Smooth muscle cell (in vitro differentiated cells): ENCODE measurements at regions not wholly inside any gene's neighbourhood (a gene's known extent, or its start where the extent isn't known, plus 50 kb on each side); places are given as distances from the start of the nearest gene placed in this dataset.
A peak's percentile ranks its signal among the peaks of the same experiment; 100 is the strongest.

ENCODE experiments used
- DNase-seq: peaks from one replicate; lab custom pipeline; 2025; ENCODE audit not compliant: unreplicated experiment; lab: John Stamatoyannopoulos, UW
- H2AFZ ChIP-seq: fragments of 200-600 bp; sonication (generic); 2 replicates; pipeline ENCODE4 v1.6.0; 2016; ENCODE audit warnings: antibody characterized with exemption, low read depth, mild to moderate bottlenecking
- H3F3A ChIP-seq: fragments of 200-600 bp; sonication (generic); 2 replicates; pipeline ENCODE4 v1.6.0; 2017; ENCODE audit warnings: antibody characterized with exemption, low read depth
- H3K27ac ChIP-seq: fragments of 200-600 bp; sonication (generic); 2 replicates; pipeline ENCODE4 v1.5.1; 2016; ENCODE audit warnings: low read depth, mild to moderate bottlenecking
- H3K27me3 ChIP-seq: fragments of 200-600 bp; sonication (generic); 2 replicates; pipeline ENCODE4 v1.6.1; 2016; ENCODE audit warnings: low read depth, mild to moderate bottlenecking
- H3K36me3 ChIP-seq: fragments of 200-600 bp; sonication (generic); 2 replicates; pipeline ENCODE4 v1.5.1; 2016; ENCODE audit warnings: low read depth
- H3K4me1 ChIP-seq: fragments of 200-600 bp; sonication (generic); 2 replicates; pipeline ENCODE4 v1.5.1; 2016; ENCODE audit warnings: low read depth
- H3K4me2 ChIP-seq: fragments of 200-600 bp; sonication (generic); 2 replicates; pipeline ENCODE4 v1.6.0; 2016; ENCODE audit warnings: mild to moderate bottlenecking
- H3K4me3 ChIP-seq: fragments of 200-600 bp; sonication (generic); 2 replicates; pipeline ENCODE4 v1.5.1; 2016; ENCODE audit warnings: mild to moderate bottlenecking
- H3K79me2 ChIP-seq: fragments of 200-600 bp; sonication (generic); 2 replicates; pipeline ENCODE4 v1.6.0; 2016; ENCODE audit warnings: low read depth, mild to moderate bottlenecking
- H3K9ac ChIP-seq: fragments of 200-600 bp; sonication (generic); 2 replicates; pipeline ENCODE4 v1.6.0; 2016; ENCODE audit warnings: low read depth
- H3K9me3 ChIP-seq: fragments of 200-600 bp; sonication (generic); replicated peaks from 2 replicates; pipeline ENCODE4 v1.5.1; 2016; ENCODE audit warnings: low read depth
- H4K20me1 ChIP-seq: fragments of 200-600 bp; sonication (generic); 2 replicates; pipeline ENCODE4 v1.6.0; 2016; ENCODE audit warnings: low read depth
- CTCF ChIP-seq: fragments of 200-600 bp; sonication (generic); IDR thresholded peaks from 2 replicates; pipeline ENCODE4 v1.5.1; 2017; ENCODE audit warnings: borderline replicate concordance, mild to moderate bottlenecking, antibody characterized with exemption; ENCODE audit not compliant: insufficient read depth, poor library complexity, severe bottlenecking
- WGBS: methylation state at CpG from one replicate; pipeline ENCODE4 v1.1.7; 2016; ENCODE audit warnings: low lambda C conversion rate; 5-methylcytosine and 5-hydroxymethylcytosine counted together

GRCh38 chr19:28289295-28290063, 923.5 kb downstream of the UQCRFS1 start:
- Histone ChIP-seq H3K4me3 (no peak overlapping the region), H3K4me2 (peak overlapping the region; percentile 62), H3K27ac (no peak overlapping the region), H4K20me1 (no peaks in the 10 kb centered on the region), H3K9me3 (no peaks in the 10 kb centered on the region), H3K4me1 (peaks cover 14% of the 10 kb centered on the region), H2AFZ (no peak overlapping the region), H3K36me3 (no peaks in the 10 kb centered on the region), H3K27me3 (no peaks in the 10 kb centered on the region), H3F3A (no peaks in the 10 kb centered on the region), H3K9ac (no peak overlapping the region), H3K79me2 (no peaks in the 10 kb centered on the region)
- no peak for DNase-seq
- TF ChIP-seq CTCF = no peak
- 50% methylated on average over 9 of the region's 9 CpGs for WGBS

GRCh38 chr19:28288572-28289264, 924.2 kb downstream of the UQCRFS1 start:
- H3K27ac ChIP-seq = no peak overlapping the region
- no peak for TF ChIP-seq CTCF
- no peak overlapping the region for H2AFZ ChIP-seq
- no peaks in the 10 kb centered on the region for H3K79me2 ChIP-seq
- no peak overlapping the region for H3K4me2 ChIP-seq
- H3K36me3 ChIP-seq = no peaks in the 10 kb centered on the region
- WGBS = 67% methylated on average over 5 of the region's 5 CpGs
- no peak overlapping the region for H3K4me3 ChIP-seq
- H3K9ac ChIP-seq = no peak overlapping the region
- H3K4me1 ChIP-seq = peaks cover 14% of the 10 kb centered on the region
- H3K9me3 ChIP-seq = no peaks in the 10 kb centered on the region
- no peak for DNase-seq
- H3F3A ChIP-seq = no peaks in the 10 kb centered on the region
- no peaks in the 10 kb centered on the region for H4K20me1 ChIP-seq
- no peaks in the 10 kb centered on the region for H3K27me3 ChIP-seq

GRCh38 chr19:28285917-28286316, 927.0 kb downstream of the UQCRFS1 start:
- no peaks in the 10 kb centered on the region for H3K79me2 ChIP-seq
- no peak overlapping the region for H3K4me2 ChIP-seq
- H3K4me3 ChIP-seq = no peak overlapping the region
- 92% methylated on average over 2 of the region's 2 CpGs for WGBS
- H4K20me1 ChIP-seq = no peaks in the 10 kb centered on the region
- H3K27ac ChIP-seq = no peak overlapping the region
- no peak for DNase-seq
- H3F3A ChIP-seq = no peaks in the 10 kb centered on the region
- H3K27me3 ChIP-seq = no peaks in the 10 kb centered on the region
- H3K9me3 ChIP-seq = no peaks in the 10 kb centered on the region
- H3K4me1 ChIP-seq = peaks cover 14% of the 10 kb centered on the region
- no peak overlapping the region for H2AFZ ChIP-seq
- H3K9ac ChIP-seq = no peak overlapping the region
- no peak for TF ChIP-seq CTCF
- H3K36me3 ChIP-seq = no peaks in the 10 kb centered on the region

GRCh38 chr19:28285078-28285477, 927.9 kb downstream of the UQCRFS1 start:
- Histone ChIP-seq H3K4me2 (no peak overlapping the region), H3K27me3 (no peaks in the 10 kb centered on the region), H3K4me3 (no peak overlapping the region), H3K9me3 (no peaks in the 10 kb centered on the region), H3F3A (no peaks in the 10 kb centered on the region), H3K36me3 (no peaks in the 10 kb centered on the region), H3K27ac (no peak overlapping the region), H3K79me2 (no peaks in the 10 kb centered on the region), H3K9ac (no peak overlapping the region), H2AFZ (no peak overlapping the region), H4K20me1 (no peaks in the 10 kb centered on the region), H3K4me1 (peaks cover 14% of the 10 kb centered on the region)
- no peak for DNase-seq
- no peak for TF ChIP-seq CTCF
